ENCODE measurements at regions not wholly inside any gene's neighbourhood (a gene's known extent, or its start where the extent isn't known, plus 50 kb on each side); places are given as distances from the start of the nearest gene placed in this dataset.

DNA sequence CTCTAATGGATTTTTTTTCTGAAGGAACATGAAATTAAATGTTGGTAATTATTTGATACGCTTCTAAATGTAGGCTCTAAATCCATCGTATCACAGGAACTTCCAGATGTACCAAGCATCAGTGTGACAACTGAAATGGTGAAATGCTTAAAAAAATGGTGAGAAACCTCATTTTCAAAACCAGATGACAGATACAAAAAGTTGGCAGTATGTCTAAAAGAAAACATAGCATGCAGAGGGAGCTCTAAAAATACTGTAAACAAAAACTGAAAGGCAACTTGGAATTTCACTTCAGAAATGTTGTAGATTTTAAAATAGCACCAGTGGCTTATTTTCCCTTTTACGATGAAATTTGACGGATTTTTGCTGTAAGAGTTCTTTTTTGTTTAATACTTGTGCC, 1043.6 kb upstream of the WWC1 start:
- H3F3A ChIP-seq (ENCODE audit: insufficient read depth, low read length, poor library complexity, severe bottlenecking) = no peaks in the 10 kb centered on the region
- H3K4me3 ChIP-seq (ENCODE audit: low read length) = no peak overlapping the region
- TF ChIP-seq TAF1 (IDR thresholded peaks at IDR 0.05; ENCODE audit: low read depth) (no peak), EZH2 (IDR thresholded peaks at IDR 0.05; ENCODE audit: borderline replicate concordance, insufficient read depth, low read length, poor library complexity, severe bottlenecking) (no peak), EP300 (conservative IDR thresholded peaks at IDR 0.05; ENCODE audit: poor library complexity, severe bottlenecking) (no peak), SMC3 (conservative IDR thresholded peaks at IDR 0.05; ENCODE audit: poor library complexity) (no peak), MXI1 (conservative IDR thresholded peaks at IDR 0.05; ENCODE audit: poor library complexity, severe bottlenecking) (no peak), POLR2AphosphoS5 (IDR thresholded peaks at IDR 0.05) (no peak), RAD21 (conservative IDR thresholded peaks at IDR 0.05) (no peak)
- TF ChIP-seq, protein P1, sequence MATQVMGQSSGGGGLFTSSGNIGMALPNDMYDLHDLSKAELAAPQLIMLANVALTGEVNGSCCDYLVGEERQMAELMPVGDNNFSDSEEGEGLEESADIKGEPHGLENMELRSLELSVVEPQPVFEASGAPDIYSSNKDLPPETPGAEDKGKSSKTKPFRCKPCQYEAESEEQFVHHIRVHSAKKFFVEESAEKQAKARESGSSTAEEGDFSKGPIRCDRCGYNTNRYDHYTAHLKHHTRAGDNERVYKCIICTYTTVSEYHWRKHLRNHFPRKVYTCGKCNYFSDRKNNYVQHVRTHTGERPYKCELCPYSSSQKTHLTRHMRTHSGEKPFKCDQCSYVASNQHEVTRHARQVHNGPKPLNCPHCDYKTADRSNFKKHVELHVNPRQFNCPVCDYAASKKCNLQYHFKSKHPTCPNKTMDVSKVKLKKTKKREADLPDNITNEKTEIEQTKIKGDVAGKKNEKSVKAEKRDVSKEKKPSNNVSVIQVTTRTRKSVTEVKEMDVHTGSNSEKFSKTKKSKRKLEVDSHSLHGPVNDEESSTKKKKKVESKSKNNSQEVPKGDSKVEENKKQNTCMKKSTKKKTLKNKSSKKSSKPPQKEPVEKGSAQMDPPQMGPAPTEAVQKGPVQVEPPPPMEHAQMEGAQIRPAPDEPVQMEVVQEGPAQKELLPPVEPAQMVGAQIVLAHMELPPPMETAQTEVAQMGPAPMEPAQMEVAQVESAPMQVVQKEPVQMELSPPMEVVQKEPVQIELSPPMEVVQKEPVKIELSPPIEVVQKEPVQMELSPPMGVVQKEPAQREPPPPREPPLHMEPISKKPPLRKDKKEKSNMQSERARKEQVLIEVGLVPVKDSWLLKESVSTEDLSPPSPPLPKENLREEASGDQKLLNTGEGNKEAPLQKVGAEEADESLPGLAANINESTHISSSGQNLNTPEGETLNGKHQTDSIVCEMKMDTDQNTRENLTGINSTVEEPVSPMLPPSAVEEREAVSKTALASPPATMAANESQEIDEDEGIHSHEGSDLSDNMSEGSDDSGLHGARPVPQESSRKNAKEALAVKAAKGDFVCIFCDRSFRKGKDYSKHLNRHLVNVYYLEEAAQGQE (IDR thresholded peaks at IDR 0.05; ENCODE audit: borderline replicate concordance) = no peak
- TF ChIP-seq, protein P2, sequence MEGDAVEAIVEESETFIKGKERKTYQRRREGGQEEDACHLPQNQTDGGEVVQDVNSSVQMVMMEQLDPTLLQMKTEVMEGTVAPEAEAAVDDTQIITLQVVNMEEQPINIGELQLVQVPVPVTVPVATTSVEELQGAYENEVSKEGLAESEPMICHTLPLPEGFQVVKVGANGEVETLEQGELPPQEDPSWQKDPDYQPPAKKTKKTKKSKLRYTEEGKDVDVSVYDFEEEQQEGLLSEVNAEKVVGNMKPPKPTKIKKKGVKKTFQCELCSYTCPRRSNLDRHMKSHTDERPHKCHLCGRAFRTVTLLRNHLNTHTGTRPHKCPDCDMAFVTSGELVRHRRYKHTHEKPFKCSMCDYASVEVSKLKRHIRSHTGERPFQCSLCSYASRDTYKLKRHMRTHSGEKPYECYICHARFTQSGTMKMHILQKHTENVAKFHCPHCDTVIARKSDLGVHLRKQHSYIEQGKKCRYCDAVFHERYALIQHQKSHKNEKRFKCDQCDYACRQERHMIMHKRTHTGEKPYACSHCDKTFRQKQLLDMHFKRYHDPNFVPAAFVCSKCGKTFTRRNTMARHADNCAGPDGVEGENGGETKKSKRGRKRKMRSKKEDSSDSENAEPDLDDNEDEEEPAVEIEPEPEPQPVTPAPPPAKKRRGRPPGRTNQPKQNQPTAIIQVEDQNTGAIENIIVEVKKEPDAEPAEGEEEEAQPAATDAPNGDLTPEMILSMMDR (IDR thresholded peaks at IDR 0.05; ENCODE audit: poor library complexity, severe bottlenecking) = no peak
- no peaks in the 10 kb centered on the region for H3K36me3 ChIP-seq (ENCODE audit: insufficient read depth, low read length)
- H3K27ac ChIP-seq (ENCODE audit: low read length) = no peak overlapping the region
- no peaks in the 10 kb centered on the region for H3K9me3 ChIP-seq (ENCODE audit: low read length)
- no peaks in the 10 kb centered on the region for H3K79me2 ChIP-seq (replicated peaks; ENCODE audit: insufficient read depth, low read length)
- no peak overlapping the region for H3K4me2 ChIP-seq (ENCODE audit: low read length)
- H2AFZ ChIP-seq (ENCODE audit: low read depth, low read length) = no peak overlapping the region
- H4K20me1 ChIP-seq (ENCODE audit: insufficient read depth) = no peaks in the 10 kb centered on the region
- no peaks in the 10 kb centered on the region for H3K9me2 ChIP-seq (ENCODE audit: insufficient read depth, low read length)
- H3K27me3 ChIP-seq (ENCODE audit: insufficient read depth, low read depth, low read length) = no peaks in the 10 kb centered on the region
- no peak overlapping the region for H3K9ac ChIP-seq (ENCODE audit: low read length)

DNA sequence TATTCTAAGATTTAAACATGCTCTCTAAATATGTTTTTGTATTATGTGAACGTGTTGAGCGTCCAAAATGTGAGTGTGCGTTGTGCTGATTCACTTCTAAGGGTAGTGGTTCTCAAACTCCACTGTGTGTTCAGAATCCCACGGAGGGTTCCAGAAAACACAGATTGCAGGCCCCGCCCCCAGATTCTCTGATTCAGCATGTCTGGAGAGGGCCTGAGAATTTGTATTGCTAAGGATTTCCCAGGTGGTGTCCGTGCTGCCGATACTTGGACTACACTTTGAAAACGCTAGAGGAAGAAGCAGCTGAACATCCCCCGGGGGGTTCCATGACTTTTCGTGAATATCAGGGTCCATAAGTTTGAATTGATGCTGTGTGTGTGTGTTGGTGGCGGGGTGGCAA, 1043.2 kb upstream of the WWC1 start:
- Histone ChIP-seq H3K4me2 (ENCODE audit: low read length) (no peak overlapping the region), H3K4me3 (ENCODE audit: low read length) (no peak overlapping the region), H4K20me1 (ENCODE audit: insufficient read depth) (no peaks in the 10 kb centered on the region), H3K9me3 (ENCODE audit: low read length) (no peaks in the 10 kb centered on the region), H2AFZ (ENCODE audit: low read depth, low read length) (no peak overlapping the region), H3K9ac (ENCODE audit: low read length) (no peak overlapping the region), H3K27ac (ENCODE audit: low read length) (no peak overlapping the region), H3K27me3 (ENCODE audit: insufficient read depth, low read depth, low read length) (no peaks in the 10 kb centered on the region), H3K36me3 (ENCODE audit: insufficient read depth, low read length) (no peaks in the 10 kb centered on the region), H3K79me2 (replicated peaks; ENCODE audit: insufficient read depth, low read length) (no peaks in the 10 kb centered on the region), H3K9me2 (ENCODE audit: insufficient read depth, low read length) (no peaks in the 10 kb centered on the region), H3F3A (ENCODE audit: insufficient read depth, low read length, poor library complexity, severe bottlenecking) (peaks cover under 1% of the 10 kb centered on the region)
- no peak for TF ChIP-seq POLR2AphosphoS5 (IDR thresholded peaks at IDR 0.05)
- no peak for TF ChIP-seq RAD21 (conservative IDR thresholded peaks at IDR 0.05)
- TF ChIP-seq EZH2 (IDR thresholded peaks at IDR 0.05; ENCODE audit: borderline replicate concordance, insufficient read depth, low read length, poor library complexity, severe bottlenecking) = no peak
- TF ChIP-seq EP300 (conservative IDR thresholded peaks at IDR 0.05; ENCODE audit: poor library complexity, severe bottlenecking) = no peak
- no peak for TF ChIP-seq MXI1 (conservative IDR thresholded peaks at IDR 0.05; ENCODE audit: poor library complexity, severe bottlenecking)
- TF ChIP-seq, protein P2 (IDR thresholded peaks at IDR 0.05; ENCODE audit: poor library complexity, severe bottlenecking) = no peak
- TF ChIP-seq TAF1 (IDR thresholded peaks at IDR 0.05; ENCODE audit: low read depth) = no peak
- TF ChIP-seq SMC3 (conservative IDR thresholded peaks at IDR 0.05; ENCODE audit: poor library complexity) = no peak
